Omental fat pad (tissue), 3 donors: ENCODE measurements at regions not wholly inside any gene's neighbourhood (a gene's known extent, or its start where the extent isn't known, plus 50 kb on each side); places are given as distances from the start of the nearest gene placed in this dataset.

Experiments used
- ATAC-seq: fragments of 150-250 bp; one replicate; pipeline ENCODE4 v1.9.1; 2016; ENCODE audit warnings: mild to moderate bottlenecking, moderate library complexity; ENCODE audit not compliant: low FRiP score
- DNase-seq: peaks from one replicate; pipeline ENCODE4 v3.0.0-alpha.2; 2019; ENCODE audit warnings: low spot score
- TF ChIP-seq, protein P1 (sequence below), 3 donors: fragments of 450-650 bp; IDR thresholded peaks; one replicate each; pipeline ENCODE4 v1.5.1; 2016 to 2017; ENCODE audit warnings: antibody characterized with exemption in 3 of 3, mild to moderate bottlenecking in 3 of 3, moderate library complexity in 2 of 3

DNA sequence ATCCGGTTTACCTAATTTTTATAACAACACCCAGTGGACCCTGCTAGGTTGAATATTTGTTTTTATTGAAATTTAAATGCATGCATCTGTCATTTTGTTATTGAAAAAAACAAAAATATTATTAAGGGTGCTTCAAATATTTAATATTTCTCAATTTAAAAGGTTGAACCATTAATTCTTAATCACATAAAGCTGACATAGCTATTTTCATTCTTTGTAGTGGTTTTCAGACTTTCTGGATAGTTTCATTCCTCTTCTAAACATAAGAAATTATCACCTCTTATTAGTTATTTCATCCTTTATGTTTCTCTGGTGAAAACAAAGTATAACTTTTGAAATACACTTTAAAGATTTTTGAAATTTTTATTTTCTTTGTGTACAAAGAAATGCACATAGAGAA is 369.9 kb upstream of the PLSCR5 start:
- ATAC-seq = no peak
- TF ChIP-seq, protein P1, sequence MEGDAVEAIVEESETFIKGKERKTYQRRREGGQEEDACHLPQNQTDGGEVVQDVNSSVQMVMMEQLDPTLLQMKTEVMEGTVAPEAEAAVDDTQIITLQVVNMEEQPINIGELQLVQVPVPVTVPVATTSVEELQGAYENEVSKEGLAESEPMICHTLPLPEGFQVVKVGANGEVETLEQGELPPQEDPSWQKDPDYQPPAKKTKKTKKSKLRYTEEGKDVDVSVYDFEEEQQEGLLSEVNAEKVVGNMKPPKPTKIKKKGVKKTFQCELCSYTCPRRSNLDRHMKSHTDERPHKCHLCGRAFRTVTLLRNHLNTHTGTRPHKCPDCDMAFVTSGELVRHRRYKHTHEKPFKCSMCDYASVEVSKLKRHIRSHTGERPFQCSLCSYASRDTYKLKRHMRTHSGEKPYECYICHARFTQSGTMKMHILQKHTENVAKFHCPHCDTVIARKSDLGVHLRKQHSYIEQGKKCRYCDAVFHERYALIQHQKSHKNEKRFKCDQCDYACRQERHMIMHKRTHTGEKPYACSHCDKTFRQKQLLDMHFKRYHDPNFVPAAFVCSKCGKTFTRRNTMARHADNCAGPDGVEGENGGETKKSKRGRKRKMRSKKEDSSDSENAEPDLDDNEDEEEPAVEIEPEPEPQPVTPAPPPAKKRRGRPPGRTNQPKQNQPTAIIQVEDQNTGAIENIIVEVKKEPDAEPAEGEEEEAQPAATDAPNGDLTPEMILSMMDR (IDR thresholded peaks at IDR 0.05) = no peak
- DNase-seq = no peak

DNA sequence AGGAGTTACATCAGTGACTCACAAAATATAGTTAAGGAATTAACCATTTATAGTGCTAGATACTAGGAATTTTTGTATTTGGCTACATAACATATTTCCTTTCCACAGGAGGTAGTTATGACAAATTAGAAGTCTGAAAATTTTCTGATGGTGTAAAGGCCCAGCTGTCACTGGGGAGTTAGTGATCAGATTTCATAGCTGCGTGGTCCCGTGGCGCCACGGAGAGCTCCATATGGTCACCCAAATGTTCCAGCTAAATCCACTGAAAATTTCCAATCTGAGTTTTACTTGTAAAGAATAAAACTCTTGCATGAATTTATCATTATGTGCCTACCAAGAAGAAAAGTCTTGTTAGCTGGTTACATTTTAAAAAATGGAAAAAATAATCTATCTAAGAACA is 368.9 kb upstream of the PLSCR5 start:
- no peak for DNase-seq
- TF ChIP-seq, protein P1 (IDR thresholded peaks at IDR 0.05) = no peak
- ATAC-seq = no peak

DNA sequence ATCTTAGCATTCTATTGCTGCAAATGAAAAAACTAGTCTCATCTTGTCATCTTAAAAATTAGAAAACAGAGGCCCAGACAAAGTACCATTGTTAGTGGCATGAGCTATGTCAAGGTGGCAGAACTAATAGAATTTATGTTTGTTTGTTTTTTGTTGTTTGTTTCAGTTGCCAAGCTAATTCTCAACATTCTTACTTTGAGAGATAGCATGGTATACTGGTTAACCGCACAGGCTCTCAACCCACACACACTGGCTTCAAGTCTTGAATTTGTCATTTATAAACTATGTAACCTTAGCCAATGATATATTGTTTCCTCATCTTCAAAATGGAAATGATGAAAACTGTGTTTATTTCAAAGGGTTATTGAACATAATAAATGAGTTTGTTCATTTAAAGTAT is 367.6 kb upstream of the PLSCR5 start:
- DNase-seq (no peak), ATAC-seq (no peak)
- TF ChIP-seq, protein P1 (IDR thresholded peaks at IDR 0.05) = no peak

DNA sequence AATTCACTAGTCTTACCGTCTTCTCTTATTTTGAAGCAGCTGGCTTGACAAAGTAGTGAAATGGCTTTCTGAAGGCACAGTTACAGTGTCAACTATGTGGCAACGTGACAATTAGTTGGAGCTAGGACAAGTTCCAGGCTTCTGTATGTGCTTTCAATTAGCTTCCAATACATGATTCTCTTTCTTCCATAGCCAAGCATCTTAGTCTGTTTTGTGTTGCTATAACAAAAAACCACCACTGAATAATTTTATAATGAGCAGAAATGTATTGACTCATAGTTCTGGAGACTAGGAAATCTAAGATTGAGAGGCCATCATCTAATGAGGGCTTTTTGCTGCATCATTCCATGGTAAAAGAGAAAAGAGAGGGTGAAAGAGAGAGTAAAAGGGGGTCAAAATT is 365.1 kb upstream of the PLSCR5 start:
- no peak for DNase-seq
- TF ChIP-seq, protein P1 (IDR thresholded peaks at IDR 0.05) = no peak
- ATAC-seq = no peak

DNA sequence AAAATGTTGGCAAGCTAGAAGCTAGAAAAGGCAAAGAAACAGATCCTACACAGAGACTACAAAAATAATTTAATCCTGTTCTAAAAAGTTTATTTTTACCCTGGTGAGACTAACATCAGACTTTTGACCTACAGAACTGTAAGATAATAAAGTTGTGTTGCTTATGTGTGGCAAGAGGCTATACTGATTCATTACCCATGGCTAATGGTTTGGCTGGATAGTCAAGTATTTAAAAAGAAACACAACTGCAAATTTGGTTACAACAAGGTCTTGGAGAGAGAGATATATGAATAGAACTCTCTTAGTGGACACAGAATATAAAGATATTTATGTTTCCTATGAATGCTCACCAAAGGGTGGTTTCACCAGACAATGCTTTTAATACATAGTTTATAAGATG is 364.2 kb upstream of the PLSCR5 start:
- no peak for DNase-seq
- TF ChIP-seq, protein P1 (IDR thresholded peaks at IDR 0.05) = no peak
- ATAC-seq = no peak

DNA sequence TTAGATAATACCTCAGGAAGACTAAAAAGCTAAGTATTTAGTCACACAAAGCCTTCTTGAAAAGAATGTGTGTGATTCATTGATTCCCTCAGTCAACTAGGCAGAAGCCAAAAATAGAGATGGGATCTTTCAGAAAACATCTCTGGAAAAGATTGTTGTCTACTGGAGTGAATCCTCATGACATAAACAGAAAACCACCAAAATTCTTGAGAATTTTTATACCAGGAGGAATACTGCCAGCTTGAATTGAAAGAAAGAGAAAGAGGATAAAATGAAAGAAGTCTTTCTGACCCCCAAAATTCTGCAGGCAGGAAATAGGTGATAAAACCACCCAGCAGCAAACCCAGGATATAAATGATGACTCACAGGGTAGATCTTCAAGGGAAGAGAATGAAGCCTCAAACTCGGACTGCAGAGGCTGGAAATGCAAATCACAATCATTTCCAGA is 363.1 kb upstream of the PLSCR5 start:
- no peak for ATAC-seq
- TF ChIP-seq, protein P1 (IDR thresholded peaks at IDR 0.05) = no peak
- no peak for DNase-seq

DNA sequence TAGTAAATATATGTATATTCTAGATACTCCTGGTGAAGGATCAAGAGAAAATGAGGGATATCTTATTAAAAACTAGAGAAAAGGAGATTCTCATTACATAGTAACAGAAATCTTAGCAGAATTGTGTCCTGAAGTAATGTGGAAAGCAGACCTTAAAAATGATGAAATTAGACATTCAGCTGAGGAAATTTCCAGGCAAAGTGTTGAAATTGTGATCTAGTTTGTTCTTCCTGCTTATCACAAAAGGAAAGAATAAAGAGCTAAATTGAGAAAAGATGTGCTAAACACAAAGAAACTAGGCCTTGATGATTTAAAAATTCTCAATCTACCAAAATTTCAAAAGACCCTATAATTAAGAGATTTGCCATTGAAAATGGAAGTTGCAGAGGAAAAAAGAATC is 362.6 kb upstream of the PLSCR5 start:
- DNase-seq (no peak), ATAC-seq (no peak)
- TF ChIP-seq, protein P1 (IDR thresholded peaks at IDR 0.05) = no peak
